Hepatocyte (in vitro differentiated cells): ENCODE measurements at regions not wholly inside any gene's neighbourhood (a gene's known extent, or its start where the extent isn't known, plus 50 kb on each side); places are given as distances from the start of the nearest gene placed in this dataset.

Experiments used
- DNase-seq: peaks from one replicate; pipeline ENCODE4 v3.0.0-alpha.2; 2016; ENCODE audit warnings: low spot score
- H2AFZ ChIP-seq: fragments of 200-600 bp; sonication (generic); 2 replicates; pipeline ENCODE4 v1.6.0; 2016; ENCODE audit warnings: antibody characterized with exemption, mild to moderate bottlenecking
- H3K27ac ChIP-seq: fragments of 200-600 bp; sonication (generic); 2 replicates; pipeline ENCODE4 v1.5.1; 2016; ENCODE audit warnings: mild to moderate bottlenecking
- H3K27me3 ChIP-seq: fragments of 200-600 bp; sonication (generic); 2 replicates; pipeline ENCODE4 v1.6.1; 2016
- H3K36me3 ChIP-seq: fragments of 200-600 bp; sonication (generic); replicated peaks from 2 replicates; pipeline ENCODE4 v1.5.1; 2016; ENCODE audit warnings: low read depth; ENCODE audit not compliant: insufficient read depth
- H3K4me1 ChIP-seq: fragments of 200-600 bp; sonication (generic); 2 replicates; pipeline ENCODE4 v1.5.1; 2016; ENCODE audit warnings: mild to moderate bottlenecking, moderate library complexity; ENCODE audit not compliant: insufficient read depth
- H3K4me2 ChIP-seq: fragments of 200-600 bp; sonication (generic); 2 replicates; pipeline ENCODE4 v1.6.0; 2016
- H3K4me3 ChIP-seq: fragments of 200-600 bp; sonication (generic); 2 replicates; pipeline ENCODE4 v1.5.1; 2016; ENCODE audit warnings: mild to moderate bottlenecking
- H3K79me2 ChIP-seq: fragments of 200-600 bp; sonication (generic); 2 replicates; pipeline ENCODE4 v1.6.0; 2017; ENCODE audit warnings: mild to moderate bottlenecking
- H3K9me2 ChIP-seq: fragments of 200-600 bp; sonication (generic); replicated peaks from 2 replicates; pipeline ENCODE4 v1.6.0; 2017; ENCODE audit warnings: mild to moderate bottlenecking; ENCODE audit not compliant: insufficient read depth
- H3K9me3 ChIP-seq: fragments of 200-600 bp; sonication (generic); 2 replicates; pipeline ENCODE4 v1.5.1; 2016; ENCODE audit warnings: low read depth, mild to moderate bottlenecking
- H4K20me1 ChIP-seq: fragments of 200-600 bp; sonication (generic); 2 replicates; pipeline ENCODE4 v1.6.0; 2016; ENCODE audit warnings: mild to moderate bottlenecking; ENCODE audit not compliant: insufficient read depth, poor library complexity, severe bottlenecking
- EZH2 ChIP-seq: fragments of 200-600 bp; sonication (generic); IDR thresholded peaks from 2 replicates; pipeline ENCODE4 v1.6.1; 2016; ENCODE audit warnings: antibody characterized with exemption, mild to moderate bottlenecking, borderline replicate concordance
- EZH2phosphoT487 ChIP-seq: fragments of 200-600 bp; sonication (generic); IDR thresholded peaks from one replicate; pipeline ENCODE4 v1.6.1; 2018; ENCODE audit warnings: antibody characterized with exemption, mild to moderate bottlenecking, low read depth, moderate library complexity; ENCODE audit not compliant: unreplicated experiment, severe bottlenecking
- WGBS: methylation state at CpG from one replicate; pipeline ENCODE4 v1.1.6; 2016; ENCODE audit warnings: low lambda C conversion rate; ENCODE audit errors: missing lambda C conversion rate; 5-methylcytosine and 5-hydroxymethylcytosine counted together
- TF ChIP-seq, protein P1 (sequence below): fragments of 200-600 bp; sonication (generic); IDR thresholded peaks from 2 replicates; pipeline ENCODE4 v1.5.1; 2016; ENCODE audit warnings: antibody characterized with exemption, mild to moderate bottlenecking; ENCODE audit not compliant: poor library complexity

DNA sequence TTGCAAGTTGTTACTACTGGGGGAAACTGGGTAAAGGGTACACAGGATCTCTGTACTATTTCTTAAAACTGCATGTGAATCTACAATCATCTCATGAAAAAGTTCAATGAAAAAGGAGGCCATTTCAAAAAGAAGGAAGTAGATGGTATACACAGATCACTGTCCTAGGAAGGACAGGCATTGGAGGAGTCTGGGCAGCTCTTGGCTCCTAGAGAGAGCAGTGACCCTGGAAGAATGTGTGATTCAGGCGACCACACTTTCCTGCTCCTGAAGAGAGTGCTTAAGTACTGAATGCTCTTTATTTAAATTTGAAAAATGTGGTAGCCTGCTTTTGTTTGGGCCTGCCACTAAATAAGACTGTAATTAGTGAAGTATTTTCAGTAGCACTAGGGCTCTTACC lies 318.1 kb upstream of the CASK start:
- DNase-seq = no peak
- Histone ChIP-seq H3K4me2 (no peak overlapping the region), H3K36me3 (no peaks in the 10 kb centered on the region), H3K9me3 (no peaks in the 10 kb centered on the region), H3K4me1 (no peaks in the 10 kb centered on the region), H2AFZ (no peak overlapping the region), H4K20me1 (no peaks in the 10 kb centered on the region), H3K79me2 (no peaks in the 10 kb centered on the region), H3K27ac (no peak overlapping the region), H3K9me2 (no peaks in the 10 kb centered on the region), H3K27me3 (no peaks in the 10 kb centered on the region), H3K4me3 (no peak overlapping the region)
- TF ChIP-seq EZH2 = no peak
- TF ChIP-seq EZH2phosphoT487 = no peak
- TF ChIP-seq, protein P1, sequence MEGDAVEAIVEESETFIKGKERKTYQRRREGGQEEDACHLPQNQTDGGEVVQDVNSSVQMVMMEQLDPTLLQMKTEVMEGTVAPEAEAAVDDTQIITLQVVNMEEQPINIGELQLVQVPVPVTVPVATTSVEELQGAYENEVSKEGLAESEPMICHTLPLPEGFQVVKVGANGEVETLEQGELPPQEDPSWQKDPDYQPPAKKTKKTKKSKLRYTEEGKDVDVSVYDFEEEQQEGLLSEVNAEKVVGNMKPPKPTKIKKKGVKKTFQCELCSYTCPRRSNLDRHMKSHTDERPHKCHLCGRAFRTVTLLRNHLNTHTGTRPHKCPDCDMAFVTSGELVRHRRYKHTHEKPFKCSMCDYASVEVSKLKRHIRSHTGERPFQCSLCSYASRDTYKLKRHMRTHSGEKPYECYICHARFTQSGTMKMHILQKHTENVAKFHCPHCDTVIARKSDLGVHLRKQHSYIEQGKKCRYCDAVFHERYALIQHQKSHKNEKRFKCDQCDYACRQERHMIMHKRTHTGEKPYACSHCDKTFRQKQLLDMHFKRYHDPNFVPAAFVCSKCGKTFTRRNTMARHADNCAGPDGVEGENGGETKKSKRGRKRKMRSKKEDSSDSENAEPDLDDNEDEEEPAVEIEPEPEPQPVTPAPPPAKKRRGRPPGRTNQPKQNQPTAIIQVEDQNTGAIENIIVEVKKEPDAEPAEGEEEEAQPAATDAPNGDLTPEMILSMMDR = no peak
- 57% methylated on average over 1 of the region's 1 CpG for WGBS

DNA sequence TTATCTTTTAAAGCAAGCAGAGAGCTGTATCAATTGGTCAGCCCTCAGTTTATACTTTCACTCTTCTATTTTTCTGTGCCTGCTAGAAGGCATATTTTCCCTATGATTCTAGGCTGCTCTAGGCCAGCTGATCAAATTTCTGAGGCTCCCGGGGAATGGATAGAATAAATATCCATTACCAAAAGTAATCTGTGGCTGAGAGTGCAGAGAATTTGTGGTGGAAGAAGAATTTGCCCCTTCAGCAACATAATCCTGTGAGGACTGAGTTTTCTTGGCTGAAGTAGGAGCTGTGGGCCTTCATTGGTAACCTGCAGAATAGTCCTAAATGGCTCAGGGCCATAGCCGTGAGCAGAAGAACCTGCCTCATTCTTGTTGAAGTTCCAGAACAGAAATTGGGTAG lies 314.6 kb upstream of the CASK start:
- DNase-seq = no peak
- Histone ChIP-seq H3K36me3 (no peaks in the 10 kb centered on the region), H3K4me3 (no peak overlapping the region), H3K4me2 (no peak overlapping the region), H4K20me1 (no peaks in the 10 kb centered on the region), H3K4me1 (no peaks in the 10 kb centered on the region), H3K9me2 (no peaks in the 10 kb centered on the region), H3K27ac (no peak overlapping the region), H3K79me2 (no peaks in the 10 kb centered on the region), H3K9me3 (no peaks in the 10 kb centered on the region), H2AFZ (no peak overlapping the region), H3K27me3 (no peaks in the 10 kb centered on the region)
- WGBS = 88% methylated on average over 2 of the region's 2 CpGs
- TF ChIP-seq EZH2phosphoT487 (no peak), EZH2 (no peak)
- TF ChIP-seq, protein P1 = no peak

DNA sequence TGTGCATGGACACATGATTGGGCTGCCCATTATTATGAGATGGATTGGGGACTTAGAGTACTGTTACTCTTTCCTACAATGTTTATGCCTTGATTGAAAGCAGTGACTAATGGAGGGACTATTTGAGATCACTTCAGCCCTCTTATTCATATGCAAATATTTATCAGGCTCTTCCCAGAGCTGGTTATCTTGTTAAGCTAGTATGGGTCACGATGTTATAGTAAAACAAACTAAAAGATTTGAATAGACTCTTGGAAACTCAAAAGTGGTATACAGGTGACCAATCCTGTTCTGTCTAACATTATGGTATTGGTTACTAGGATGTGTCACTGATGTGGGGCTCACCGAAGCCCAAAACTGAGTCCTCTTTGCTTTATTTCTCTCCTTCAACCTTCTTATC lies 306.2 kb upstream of the CASK start:
- Histone ChIP-seq H3K27me3 (no peaks in the 10 kb centered on the region), H3K9me3 (no peaks in the 10 kb centered on the region), H3K9me2 (no peaks in the 10 kb centered on the region), H3K27ac (no peak overlapping the region), H3K4me2 (no peak overlapping the region), H3K36me3 (no peaks in the 10 kb centered on the region), H4K20me1 (no peaks in the 10 kb centered on the region), H3K79me2 (no peaks in the 10 kb centered on the region), H3K4me1 (no peaks in the 10 kb centered on the region), H3K4me3 (no peak overlapping the region), H2AFZ (no peak overlapping the region)
- 74% methylated on average over 2 of the region's 2 CpGs for WGBS
- TF ChIP-seq EZH2 = no peak
- TF ChIP-seq, protein P1 = no peak
- no peak for TF ChIP-seq EZH2phosphoT487
- no peak for DNase-seq

DNA sequence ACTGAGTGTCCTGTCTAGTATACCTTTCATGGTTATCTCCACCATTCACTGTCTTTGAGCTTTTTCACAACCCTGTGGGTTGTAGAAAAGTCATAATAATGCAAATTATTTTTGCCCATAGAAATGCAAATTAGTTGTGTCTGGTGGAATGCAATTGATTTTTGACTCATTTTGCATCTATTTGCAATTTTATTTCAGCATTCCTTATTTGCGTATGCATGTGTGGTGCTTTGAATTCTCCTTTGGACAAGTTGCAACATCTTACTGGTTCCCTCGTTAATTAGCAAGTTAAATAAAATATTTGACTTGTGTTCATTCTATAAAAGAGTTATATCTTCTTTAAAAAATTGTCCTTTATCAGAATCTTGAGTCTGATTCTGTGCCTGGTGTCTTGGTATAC lies 297.3 kb upstream of the CASK start:
- no peaks in the 10 kb centered on the region for H3K79me2 ChIP-seq
- no peak for DNase-seq
- 89% methylated on average over 2 of the region's 2 CpGs for WGBS

More for the DNA sequence above, 297.3 kb upstream of the CASK start:
- Histone ChIP-seq H3K27ac (no peak overlapping the region), H4K20me1 (no peaks in the 10 kb centered on the region), H3K4me2 (no peak overlapping the region), H3K27me3 (no peaks in the 10 kb centered on the region), H2AFZ (no peak overlapping the region), H3K4me1 (no peaks in the 10 kb centered on the region), H3K9me3 (peaks cover 3% of the 10 kb centered on the region), H3K4me3 (no peak overlapping the region), H3K9me2 (no peaks in the 10 kb centered on the region), H3K36me3 (no peaks in the 10 kb centered on the region)
- TF ChIP-seq, protein P1 = no peak
- TF ChIP-seq EZH2phosphoT487 (no peak), EZH2 (no peak)
